Activated T-cell treated with anti-CD3 and anti-CD28 coated beads for 24 hours (primary cell): ENCODE measurements at regions not wholly inside any gene's neighbourhood (a gene's known extent, or its start where the extent isn't known, plus 50 kb on each side); places are given as distances from the start of the nearest gene placed in this dataset.

Experiments
- DNase-seq: peaks from one replicate; pipeline ENCODE4 v3.0.0-alpha.2; 2020; ENCODE audit warnings: low read depth

- no peak for DNase-seq
These were observed 250.8 kb downstream of the C4orf33 start for GRCh38 chr4:129346734-129347133.

- DNase-seq: no peak
These were observed 255.1 kb downstream of the C4orf33 start for GRCh38 chr4:129350834-129351721.

- no peak for DNase-seq
These were observed 256.5 kb downstream of the C4orf33 start for GRCh38 chr4:129352480-129352879.

GRCh38 chr4:129353490-129353889 lies 257.5 kb downstream of the C4orf33 start:
- DNase-seq: no peak

- no peak for DNase-seq
These were observed 259.1 kb downstream of the C4orf33 start for GRCh38 chr4:129355031-129355430.

GRCh38 chr4:129355516-129355915 lies 259.6 kb downstream of the C4orf33 start:
- DNase-seq: no peak

- DNase-seq: no peak
These were observed 262.6 kb downstream of the C4orf33 start for GRCh38 chr4:129358571-129358970.

GRCh38 chr4:129359461-129359860 lies 263.5 kb downstream of the C4orf33 start:
- DNase-seq: no peak

- DNase-seq: peak; percentile 16
These were observed 266.8 kb downstream of the C4orf33 start for GRCh38 chr4:129362691-129363274.

- DNase-seq: no peak
These were observed 268.9 kb downstream of the C4orf33 start for GRCh38 chr4:129364747-129365452.

GRCh38 chr4:129369361-129370010 lies 273.5 kb downstream of the C4orf33 start:
- DNase-seq: no peak

- no peak for DNase-seq
These were observed 275.1 kb downstream of the C4orf33 start for GRCh38 chr4:129371065-129371464.

GRCh38 chr4:129371926-129372325 lies 276.0 kb downstream of the C4orf33 start:
- DNase-seq: no peak

- DNase-seq: no peak
These were observed 281.3 kb downstream of the C4orf33 start for GRCh38 chr4:129377131-129377845.

GRCh38 chr4:129378364-129378763 lies 282.4 kb downstream of the C4orf33 start:
- no peak for DNase-seq

- DNase-seq: no peak
These were observed 283.5 kb downstream of the C4orf33 start for GRCh38 chr4:129379429-129379828.

GRCh38 chr4:129384974-129385373 lies 289.0 kb downstream of the C4orf33 start:
- no peak for DNase-seq

- DNase-seq: no peak
These were observed 291.7 kb downstream of the C4orf33 start for GRCh38 chr4:129387666-129388065.

GRCh38 chr4:129393976-129394375 lies 298.0 kb downstream of the C4orf33 start:
- no peak for DNase-seq

- DNase-seq: no peak
These were observed 298.7 kb downstream of the C4orf33 start for GRCh38 chr4:129394635-129395034.

- DNase-seq: no peak
These were observed 307.9 kb downstream of the C4orf33 start for GRCh38 chr4:129403848-129404247.

- DNase-seq: no peak
These were observed 314.2 kb downstream of the C4orf33 start for GRCh38 chr4:129410115-129410514.
